HCT116 (cell line): ENCODE measurements at regions not wholly inside any gene's neighbourhood (a gene's known extent, or its start where the extent isn't known, plus 50 kb on each side); places are given as distances from the start of the nearest gene placed in this dataset.

Experiments used
- ATAC-seq: fragments of 200-7000 bp; cut with Tn5 transposase; 2 replicates; pipeline ENCODE4 v1.9.1; 2020; ENCODE audit warnings: mild to moderate bottlenecking, moderate library complexity
- BruUV-seq: library from RNA; stranded (reverse); fragments of 400-500 nt; replicated peaks from 2 replicates; lab custom pipeline; 2021; lab: Mats Ljungman, UMichigan
- CTCF ChIA-PET: fragments of 300-600 bp; sonication (Branson Sonifier 250); formaldehyde crosslinking; loops from one replicate; lab custom pipeline; 2021; ENCODE audit warnings: antibody characterized with exemption; lab: Charles Lee
- POLR2A ChIA-PET: fragments of 300-600, 350-600 bp; sonication (Branson Sonifier 250); formaldehyde crosslinking; loops from one replicate; lab custom pipeline; 2021; ENCODE audit warnings: antibody characterized with exemption; lab: Charles Lee
- RAD21 ChIA-PET, 2 experiments: fragments of 300-600 bp; sonication (Branson Sonifier 250); formaldehyde crosslinking; loops; one replicate each; lab custom pipeline; 2023; ENCODE audit warnings: low total read pairs in 2 of 2; ENCODE audit not compliant: uncharacterized antibody in 2 of 2, unreplicated experiment in 2 of 2, low non-redundant PET in 1 of 2; lab: Charles Lee
- DNase-seq: peaks from one replicate; pipeline ENCODE4 v3.0.0-alpha.2; 2010; ENCODE audit warnings: low read depth, low spot score
- H2AFZ ChIP-seq: fragments of 200-600 bp; shearing (Covaris generic), sonication (generic); 2 replicates; pipeline ENCODE4 v1.6.1; 2017; ENCODE audit warnings: low read depth, mixed run types, mixed read lengths, antibody characterized with exemption, low read length; ENCODE audit not compliant: poor library complexity, severe bottlenecking
- H3K27ac ChIP-seq: 2 replicates; pipeline ENCODE4 v1.5.1; 2012; ENCODE audit warnings: low read depth, low read length
- H3K27me3 ChIP-seq: fragments of 200-600 bp; sonication (generic); 2 replicates; pipeline ENCODE4 v1.6.1; 2016; ENCODE audit warnings: mixed run types, low read length, mixed read lengths; ENCODE audit not compliant: insufficient read depth
- H3K36me3 ChIP-seq, 2 experiments: fragments of 200-500 bp in 1 of 2; fragments of 200-600 bp in 1 of 2; sonication (Bioruptor generic) in 1 of 2; sonication (generic) in 1 of 2; 2 replicates each; pipeline versions ENCODE4 v1.5.1 to v1.6.1; 2014 to 2016; ENCODE audit warnings: low read length in 2 of 2, inconsistent platforms in 1 of 2, mixed read lengths in 1 of 2, mixed run types in 1 of 2; ENCODE audit not compliant: insufficient read depth in 2 of 2, control insufficient read depth in 1 of 2
- H3K4me1 ChIP-seq, 2 experiments: fragments of 200-600 bp in 1 of 2; sonication (generic) in 1 of 2; 2 replicates each; pipeline versions ENCODE4 v1.5.1 to v1.6.1; 2012 to 2017; ENCODE audit warnings: low read length in 2 of 2, inconsistent platforms in 1 of 2, mild to moderate bottlenecking in 1 of 2, mixed read lengths in 1 of 2, mixed run types in 1 of 2, moderate library complexity in 1 of 2; ENCODE audit not compliant: insufficient read depth in 2 of 2, control insufficient read depth in 1 of 2
- H3K4me2 ChIP-seq: fragments of 200-600 bp; sonication (generic); 2 replicates; pipeline ENCODE4 v1.6.1; 2017; ENCODE audit warnings: mixed run types, low read length, mixed read lengths
- H3K4me3 ChIP-seq, 2 experiments: fragments of 200-600 bp in 1 of 2; sonication (generic) in 1 of 2; replicated peaks in 1 of 2; 2 replicates each; pipeline ENCODE4 v1.5.1; 2011 to 2016; ENCODE audit warnings: low read length in 2 of 2, control low read depth in 1 of 2, low read depth in 1 of 2, mild to moderate bottlenecking in 1 of 2, mixed read lengths in 1 of 2, mixed run types in 1 of 2
- H3K79me2 ChIP-seq: fragments of 200-600 bp; sonication (generic); 2 replicates; pipeline ENCODE4 v1.6.1; 2017; ENCODE audit warnings: mild to moderate bottlenecking, mixed run types, low read length, moderate library complexity, mixed read lengths; ENCODE audit not compliant: insufficient read depth
- H3K9ac ChIP-seq: fragments of 200-600 bp; sonication (generic); 2 replicates; pipeline ENCODE4 v1.6.1; 2016; ENCODE audit warnings: low read length, mixed read lengths
- H3K9me2 ChIP-seq: fragments of 200-600 bp; sonication (generic), shearing (Covaris generic); 2 replicates; pipeline ENCODE4 v1.6.1; 2017; ENCODE audit warnings: mixed run types, mild to moderate bottlenecking, moderate library complexity; ENCODE audit not compliant: insufficient read depth
- H3K9me3 ChIP-seq, 2 experiments: fragments of 200-500 bp in 1 of 2; fragments of 200-600 bp in 1 of 2; sonication (Bioruptor generic) in 1 of 2; sonication (generic) in 1 of 2; 2 replicates each; pipeline ENCODE4 v1.6.1; 2014 to 2017; ENCODE audit warnings: low read length in 2 of 2, mixed read lengths in 2 of 2, inconsistent platforms in 1 of 2, low read depth in 1 of 2, mild to moderate bottlenecking in 1 of 2, mixed run types in 1 of 2, moderate library complexity in 1 of 2; ENCODE audit not compliant: control insufficient read depth in 1 of 2, insufficient read depth in 1 of 2
- H4K20me1 ChIP-seq: fragments of 200-600 bp; sonication (generic), shearing (Covaris generic); 2 replicates; pipeline ENCODE4 v1.6.1; 2017; ENCODE audit warnings: mixed run types, mild to moderate bottlenecking, moderate library complexity; ENCODE audit not compliant: insufficient read depth
- CEBPB ChIP-seq: IDR thresholded peaks from 2 replicates; pipeline ENCODE4 v1.6.1; 2012; ENCODE audit warnings: low read depth
- EGR1 ChIP-seq: IDR thresholded peaks from 2 replicates; pipeline ENCODE4 v1.6.1; 2012; ENCODE audit warnings: low read depth
- RAD21 ChIP-seq: IDR thresholded peaks from 2 replicates; pipeline ENCODE4 v1.6.1; 2012; ENCODE audit warnings: low read depth, mild to moderate bottlenecking
- SRF ChIP-seq: IDR thresholded peaks from 2 replicates; pipeline ENCODE4 v1.6.1; 2012; ENCODE audit warnings: low read depth
- intact Hi-C: fragments of 100-400 bp; cut with micrococcal nuclease; formaldehyde crosslinking; loops from 2 replicates; pipeline ENCODE4 v1.10.0; 2022
- TF ChIP-seq, protein P1 (sequence below), 3 experiments: fragments of 200-600 bp in 1 of 3; sonication (generic) in 1 of 3; IDR thresholded peaks in 2 of 3; conservative IDR thresholded peaks in 1 of 3; 2 replicates each; pipeline ENCODE4 v1.5.1; 2012 to 2017; ENCODE audit warnings: low read depth in 2 of 3, low read length in 2 of 3, antibody characterized with exemption in 1 of 3, borderline replicate concordance in 1 of 3, control low read depth in 1 of 3, mild to moderate bottlenecking in 1 of 3, mixed read lengths in 1 of 3, mixed run types in 1 of 3, moderate library complexity in 1 of 3; ENCODE audit not compliant: insufficient read depth in 1 of 3

DNA sequence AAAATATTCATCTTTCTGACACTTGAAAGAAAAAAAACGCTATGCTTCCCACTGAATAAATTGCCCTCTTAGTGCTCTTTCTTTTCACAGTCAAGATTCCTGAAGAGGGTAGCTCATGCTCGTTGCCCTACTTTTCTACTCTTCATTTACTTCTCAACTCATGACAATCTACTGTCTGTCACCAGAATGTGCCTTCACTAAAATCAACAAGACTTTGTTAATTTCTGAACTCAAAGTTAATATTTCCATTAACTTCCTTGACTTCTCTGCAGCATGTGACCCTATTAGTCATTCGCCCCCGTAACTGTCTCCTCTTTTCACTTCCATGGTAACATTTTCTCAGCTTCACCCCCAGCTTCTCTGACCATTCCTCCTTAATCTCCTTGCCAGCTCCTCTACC is 98.9 kb upstream of the MAPRE2 start:
- Histone ChIP-seq H3K9me2 (no peaks in the 10 kb centered on the region), H2AFZ (peak overlapping the region; percentile 17), H3K36me3 (no peaks in the 10 kb centered on the region), H3K79me2 (no peaks in the 10 kb centered on the region), H3K4me2 (no peak overlapping the region), H4K20me1 (no peaks in the 10 kb centered on the region), H3K4me3 (no peak overlapping the region), H3K9ac (no peak overlapping the region), H3K9me3 (no peaks in the 10 kb centered on the region), H3K4me1 (0 out of 4 replicates have a peak, but pooled peaks cover 0 to 2% of the 10 kb centered on the region in 2 experiments), H3K27me3 (no peaks in the 10 kb centered on the region), H3K27ac (no peak overlapping the region)
- ChIA-PET POLR2A (no interaction called here), RAD21 (no interaction called here), CTCF (no interaction called here)
- TF ChIP-seq CEBPB (no peak), EGR1 (no peak)
- intact Hi-C loops, result loop anchor here (5.0 kb wide), 1 partner anchor 200 kb away; no protein-coding TSS in a partner anchor
- DNase-seq, result no peak
- no TSS peak for BruUV-seq
- ATAC-seq, result no peak

DNA sequence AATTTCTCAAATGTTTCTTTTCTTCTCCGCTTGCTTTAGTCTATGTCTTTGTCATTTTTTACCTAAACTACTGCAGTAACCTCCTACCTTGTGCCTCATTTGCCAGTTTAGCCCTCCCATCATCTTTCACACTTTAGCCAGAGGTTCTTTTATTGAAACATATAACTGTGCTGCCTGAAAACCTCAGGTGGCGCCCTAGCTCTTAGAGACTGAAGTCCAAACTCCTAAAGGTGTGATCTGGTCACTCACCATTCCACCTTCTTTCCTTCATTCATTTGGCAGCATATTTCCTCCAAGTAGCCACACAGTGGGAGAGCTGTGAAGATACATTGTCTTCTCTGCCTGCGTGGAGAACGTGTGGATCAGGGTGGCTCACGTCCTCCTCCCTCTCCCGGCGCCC is 98.2 kb upstream of the MAPRE2 start:
- RAD21 ChIA-PET, result no interaction called here
- H3K4me3 ChIP-seq, result no peak overlapping the region
- H3K4me2 ChIP-seq, result no peak overlapping the region
- H2AFZ ChIP-seq, result peak overlapping the region; percentile 2
- H3K27ac ChIP-seq, result no peak overlapping the region
- no peak for TF ChIP-seq SRF
- peak; percentile 48; the same call in 1 of the 2 replicates for TF ChIP-seq RAD21
- TF ChIP-seq, protein P1, sequence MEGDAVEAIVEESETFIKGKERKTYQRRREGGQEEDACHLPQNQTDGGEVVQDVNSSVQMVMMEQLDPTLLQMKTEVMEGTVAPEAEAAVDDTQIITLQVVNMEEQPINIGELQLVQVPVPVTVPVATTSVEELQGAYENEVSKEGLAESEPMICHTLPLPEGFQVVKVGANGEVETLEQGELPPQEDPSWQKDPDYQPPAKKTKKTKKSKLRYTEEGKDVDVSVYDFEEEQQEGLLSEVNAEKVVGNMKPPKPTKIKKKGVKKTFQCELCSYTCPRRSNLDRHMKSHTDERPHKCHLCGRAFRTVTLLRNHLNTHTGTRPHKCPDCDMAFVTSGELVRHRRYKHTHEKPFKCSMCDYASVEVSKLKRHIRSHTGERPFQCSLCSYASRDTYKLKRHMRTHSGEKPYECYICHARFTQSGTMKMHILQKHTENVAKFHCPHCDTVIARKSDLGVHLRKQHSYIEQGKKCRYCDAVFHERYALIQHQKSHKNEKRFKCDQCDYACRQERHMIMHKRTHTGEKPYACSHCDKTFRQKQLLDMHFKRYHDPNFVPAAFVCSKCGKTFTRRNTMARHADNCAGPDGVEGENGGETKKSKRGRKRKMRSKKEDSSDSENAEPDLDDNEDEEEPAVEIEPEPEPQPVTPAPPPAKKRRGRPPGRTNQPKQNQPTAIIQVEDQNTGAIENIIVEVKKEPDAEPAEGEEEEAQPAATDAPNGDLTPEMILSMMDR (IDR thresholded peaks at IDR 0.05 in 2 of 3, conservative IDR thresholded peaks at IDR 0.05 in 1 of 3; ENCODE audit: borderline replicate concordance in 1 of 3, insufficient read depth in 1 of 3, low read depth in 2 of 3, low read length in 2 of 3), result peak in 2 of 3 experiments; percentile 9 to 17; a peak in 1 of 6 replicates
- TF ChIP-seq, all 23 proteins: peak for 2
- POLR2A ChIA-PET, result no interaction called here
- Histone ChIP-seq H3K27me3 (no peaks in the 10 kb centered on the region), H3K4me1 (0 out of 4 replicates have a peak, but pooled peaks cover 0 to 7% of the 10 kb centered on the region in 2 experiments), H4K20me1 (no peaks in the 10 kb centered on the region), H3K9ac (no peak overlapping the region), H3K9me2 (no peaks in the 10 kb centered on the region), H3K79me2 (no peaks in the 10 kb centered on the region), H3K36me3 (no peaks in the 10 kb centered on the region), H3K9me3 (no peaks in the 10 kb centered on the region)
- CTCF ChIA-PET, result interaction anchor here (1.2 kb wide), 1 partner anchor 36 kb away, joined by 3 read pairs; no protein-coding TSS in a partner anchor
- DNase-seq, result no peak
- ATAC-seq, result peak; percentile 58
- intact Hi-C loops, result loop anchor here (5.0 kb wide), 1 partner anchor 199 kb away; no protein-coding TSS in a partner anchor
- BruUV-seq, result no TSS peak
